HG02885 (cell line): ENCODE measurements at regions not wholly inside any gene's neighbourhood (a gene's known extent, or its start where the extent isn't known, plus 50 kb on each side); places are given as distances from the start of the nearest gene placed in this dataset.

Experiments used
- ATAC-seq: cut with Tn5 transposase; IDR thresholded peaks from one replicate; pipeline ENCODE4 v1.9.1; 2021; ENCODE audit warnings: mild to moderate bottlenecking; ENCODE audit not compliant: unreplicated experiment, poor library complexity

DNA sequence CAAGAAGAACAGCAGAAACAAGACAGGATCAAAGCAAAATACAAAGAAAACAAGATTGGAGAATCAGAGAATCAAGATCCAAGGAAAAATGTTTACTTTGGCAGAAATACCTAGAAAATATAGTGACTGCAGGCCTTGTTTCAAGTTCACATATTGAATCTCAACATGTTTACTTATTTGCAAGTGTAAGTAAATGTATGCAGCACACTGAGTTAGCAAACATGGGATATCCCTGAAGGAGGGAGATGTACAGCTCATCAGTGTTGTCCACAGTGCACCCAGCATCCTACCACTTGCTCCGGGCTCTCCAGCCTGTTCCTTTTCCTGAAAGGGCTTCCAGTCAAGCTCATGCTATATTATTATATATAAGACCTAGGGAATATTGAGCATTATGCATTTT lies 319.5 kb downstream of the PRL start:
- ATAC-seq, result no peak

DNA sequence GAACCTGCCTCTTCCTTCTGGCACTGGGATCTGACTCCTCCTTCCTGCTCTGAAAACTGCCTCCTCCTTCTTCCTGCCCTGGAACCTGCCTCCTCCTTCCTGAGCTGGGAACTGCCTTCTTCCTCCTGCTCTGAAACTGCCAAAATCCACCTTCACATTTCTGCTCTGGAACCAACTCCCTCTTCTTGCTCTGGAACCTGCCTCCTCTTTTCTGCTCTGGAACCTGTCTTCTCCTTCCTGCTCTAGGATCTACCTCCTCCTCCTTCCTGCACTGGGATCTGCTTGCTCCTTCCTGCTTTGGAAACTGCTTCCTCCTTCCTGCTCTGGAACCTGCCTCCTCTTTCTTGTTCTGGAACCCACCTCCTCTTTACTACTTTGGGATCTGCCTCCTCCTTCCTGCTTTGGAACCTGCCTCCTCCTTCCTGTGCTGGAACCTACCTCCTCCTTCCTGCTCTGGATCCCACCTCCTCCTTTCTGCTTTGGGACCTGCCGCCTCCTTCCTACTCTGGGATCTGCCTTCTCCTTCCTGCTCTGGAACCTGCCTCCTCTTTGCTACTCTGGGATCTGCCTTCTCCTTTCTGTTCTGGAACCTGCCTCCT lies 315.5 kb downstream of the PRL start:
- ATAC-seq, result no peak

DNA sequence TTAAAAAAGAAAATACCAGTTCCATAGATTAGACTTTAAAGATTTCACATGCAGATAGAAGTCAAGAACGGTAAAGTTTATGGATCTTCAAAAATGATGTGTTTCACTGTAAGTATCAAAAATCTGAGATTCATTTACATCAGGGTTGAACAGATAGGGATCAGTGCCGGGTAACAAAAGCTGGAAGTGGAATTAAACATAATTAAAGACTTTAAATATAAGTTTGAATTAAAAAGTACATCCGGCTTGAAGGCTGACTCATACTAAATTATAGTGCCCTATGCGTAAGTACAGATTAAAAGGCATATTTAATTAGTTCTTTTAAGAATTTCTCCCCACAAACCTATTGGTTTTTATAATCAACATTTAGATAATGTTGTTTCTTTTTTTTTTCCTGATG lies 312.7 kb downstream of the PRL start:
- no peak for ATAC-seq

DNA sequence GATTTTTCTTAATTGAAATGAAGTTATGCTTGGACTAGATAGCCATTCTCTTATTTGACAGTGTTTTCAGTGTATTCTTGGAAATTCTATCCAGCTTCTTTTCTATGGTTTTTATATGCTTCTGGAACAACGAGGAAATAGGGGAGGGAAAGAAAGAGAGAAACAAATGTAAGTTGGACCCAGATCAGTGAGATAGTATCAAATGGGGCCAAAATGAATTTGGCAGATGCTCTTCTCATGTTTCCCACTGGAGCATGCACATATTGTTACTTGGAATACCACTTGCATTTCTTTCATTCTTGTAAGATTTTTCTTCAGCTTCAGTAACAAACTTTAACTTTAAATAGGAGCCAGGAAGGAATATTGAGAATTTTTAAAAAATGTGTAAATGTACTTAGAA lies 312.3 kb downstream of the PRL start:
- no peak for ATAC-seq

DNA sequence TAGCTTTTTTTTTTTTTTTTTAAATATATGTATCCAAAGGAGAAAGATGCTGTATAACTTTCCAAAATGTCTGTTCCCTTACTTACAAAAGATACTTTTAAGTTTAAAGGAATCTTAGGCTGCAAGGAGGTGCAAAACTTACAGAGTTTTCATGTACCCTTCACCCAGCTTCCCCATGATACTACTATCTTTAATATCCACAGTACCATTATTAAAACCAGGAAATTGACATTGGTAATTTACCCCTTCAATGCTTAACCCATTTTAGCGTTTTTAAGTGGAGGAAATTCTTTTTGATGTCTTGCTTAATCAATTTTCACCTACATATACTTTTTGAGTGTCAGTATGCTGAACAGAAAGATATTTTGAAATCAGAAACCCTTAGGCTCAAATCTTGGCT lies 310.9 kb downstream of the PRL start:
- ATAC-seq, result no peak

DNA sequence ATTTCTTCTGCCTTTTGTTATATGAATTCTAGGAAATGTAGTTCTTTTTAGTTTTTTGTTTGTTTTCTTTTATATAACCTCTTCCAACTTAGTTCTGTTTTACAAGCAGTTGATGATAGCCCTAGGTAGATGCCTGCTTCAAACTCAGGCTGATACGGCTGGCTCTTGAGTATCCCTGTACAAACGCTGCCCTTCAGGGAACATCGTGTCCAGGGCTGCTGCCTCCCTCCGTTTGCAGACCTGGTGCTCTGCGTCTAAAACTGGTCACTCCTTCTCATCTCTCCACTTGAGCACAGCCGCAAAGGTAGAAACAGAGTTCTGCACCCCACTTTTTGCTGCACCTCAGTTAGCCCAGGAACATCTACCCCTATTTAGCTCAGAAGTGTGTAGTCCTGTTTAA lies 310.1 kb downstream of the PRL start:
- ATAC-seq, result no peak

DNA sequence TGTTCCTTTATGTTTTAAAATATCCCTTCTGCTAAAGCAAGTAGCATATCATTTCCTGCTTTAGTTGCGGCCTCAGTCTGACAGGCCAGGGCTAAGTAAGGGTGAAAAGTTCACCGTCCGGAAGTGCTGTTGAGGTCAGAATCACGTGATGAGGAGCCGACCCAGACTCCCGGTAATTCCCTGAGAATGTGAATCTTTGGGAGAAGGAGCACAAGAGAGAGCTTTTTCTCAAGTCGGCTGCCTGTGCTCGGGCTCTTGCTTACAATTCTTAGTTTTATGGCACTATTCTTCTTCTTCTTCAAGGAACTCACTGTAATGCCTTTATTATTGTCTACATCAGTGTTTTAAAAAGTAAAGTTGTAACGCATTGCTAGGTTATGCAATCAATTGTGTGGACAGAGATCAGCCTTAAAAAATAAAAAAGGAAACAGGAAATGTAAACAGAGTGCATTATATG lies 309.3 kb downstream of the PRL start:
- ATAC-seq, result peak; percentile 85

DNA sequence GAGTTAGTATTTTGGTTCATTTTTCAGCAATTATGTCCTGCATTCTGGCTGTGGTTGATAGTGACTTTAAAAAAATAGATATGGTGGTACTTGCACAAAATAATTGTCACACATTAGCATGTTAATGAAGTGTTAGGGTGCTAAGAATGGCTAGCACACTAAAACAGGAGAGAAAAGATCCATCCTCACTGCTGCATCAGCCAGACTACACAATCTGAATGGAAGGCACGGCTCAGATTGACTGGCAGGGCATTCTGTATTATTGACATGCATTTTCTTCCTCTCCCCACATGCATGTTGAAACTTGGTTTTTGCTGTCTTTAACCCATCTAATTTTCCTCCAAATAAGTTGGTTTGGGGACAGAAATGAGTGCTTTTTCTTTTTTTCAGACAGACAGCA lies 306.3 kb downstream of the PRL start:
- no peak for ATAC-seq

DNA sequence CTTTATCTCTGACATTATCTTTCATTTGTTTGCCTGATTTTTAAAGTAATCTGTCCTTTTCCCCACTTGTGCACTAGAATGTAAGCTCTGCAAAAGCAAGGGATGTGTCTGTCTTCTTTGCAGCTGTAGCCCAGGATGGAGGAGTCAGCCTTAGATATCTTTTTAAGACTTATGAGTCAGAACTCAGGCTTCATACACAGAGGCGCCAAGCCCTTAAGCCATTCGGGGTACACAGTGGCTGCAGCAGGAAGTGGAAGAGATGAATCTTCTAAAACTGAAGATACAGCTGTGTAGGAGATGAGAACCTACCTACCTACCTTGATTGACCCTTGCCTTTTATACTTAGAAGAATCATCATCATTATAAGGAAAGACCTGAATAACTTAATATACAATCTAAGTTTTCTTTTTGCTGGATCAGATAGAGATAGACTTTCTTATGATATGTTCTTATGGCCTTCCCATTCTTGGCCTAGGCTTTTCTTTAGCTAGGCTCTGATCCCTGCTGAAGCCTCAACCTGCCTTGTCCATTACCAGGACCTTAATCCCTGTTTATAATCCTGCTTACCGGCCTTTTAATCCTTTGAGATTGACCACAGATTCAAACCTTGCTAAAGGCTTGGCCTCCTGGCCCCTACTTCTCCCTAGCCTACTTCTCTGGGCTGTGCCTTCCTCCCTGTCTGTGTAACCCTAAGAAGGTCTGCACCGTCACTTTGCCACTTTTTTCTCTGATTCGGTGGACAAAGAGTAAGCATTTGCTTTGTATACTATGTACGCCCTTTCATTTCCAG lies 304.5 kb downstream of the PRL start:
- ATAC-seq, result peak; percentile 40

DNA sequence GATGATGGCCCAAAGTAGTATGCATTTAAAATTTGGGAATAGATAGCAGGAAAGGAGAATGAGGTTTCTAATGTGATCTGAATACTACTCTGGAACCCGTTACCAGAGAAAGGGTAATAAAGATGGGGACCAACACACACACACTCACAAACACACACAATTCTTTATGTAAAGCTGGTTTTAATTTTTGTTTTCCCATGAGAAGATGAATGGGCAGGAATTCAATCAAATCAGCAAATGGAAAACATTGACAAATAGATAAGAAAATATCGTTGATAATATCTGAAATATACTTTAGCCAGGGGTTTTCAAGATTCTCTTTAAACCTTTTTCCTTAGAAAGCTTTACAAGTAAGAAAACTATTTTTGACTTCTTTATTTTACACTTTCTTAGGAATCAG lies 303.0 kb downstream of the PRL start:
- ATAC-seq, result no peak

DNA sequence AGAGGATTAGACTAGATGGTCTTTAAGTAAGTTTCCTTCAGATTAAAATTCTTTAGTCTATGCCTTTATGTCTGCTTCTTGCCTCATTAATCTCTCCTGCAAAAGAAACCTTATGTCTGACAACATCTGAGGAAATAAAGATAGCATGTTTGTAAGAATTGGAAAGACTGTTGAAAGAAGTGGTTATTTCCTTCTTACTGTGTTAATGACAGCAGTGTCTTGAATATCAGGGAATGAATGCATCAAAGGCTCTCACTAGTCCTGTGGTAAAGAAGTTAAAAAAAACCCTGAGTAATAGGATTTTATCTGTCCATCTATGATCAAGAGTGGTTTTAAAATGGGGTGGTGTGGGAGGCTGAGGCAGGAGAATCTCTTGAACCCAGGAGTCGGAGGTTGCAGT lies 302.0 kb downstream of the PRL start:
- no peak for ATAC-seq

DNA sequence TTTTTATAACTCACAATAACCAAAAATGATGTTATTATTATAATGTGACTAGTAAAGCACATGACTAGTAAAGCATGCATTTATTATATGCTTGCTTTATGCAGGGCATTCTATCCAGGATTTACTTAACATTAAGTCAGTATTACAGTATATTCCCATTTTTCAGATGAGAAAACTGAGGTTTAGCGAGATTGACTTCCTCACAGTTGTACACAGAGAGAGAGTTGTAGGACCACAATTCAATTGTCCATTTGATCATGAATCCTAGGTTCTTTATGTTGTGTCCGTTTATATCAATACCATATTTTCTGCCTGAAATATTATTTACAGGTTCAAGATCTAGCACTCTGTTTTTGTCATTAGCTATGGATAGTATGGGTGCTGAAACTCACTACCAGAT lies 301.5 kb downstream of the PRL start:
- ATAC-seq, result no peak

DNA sequence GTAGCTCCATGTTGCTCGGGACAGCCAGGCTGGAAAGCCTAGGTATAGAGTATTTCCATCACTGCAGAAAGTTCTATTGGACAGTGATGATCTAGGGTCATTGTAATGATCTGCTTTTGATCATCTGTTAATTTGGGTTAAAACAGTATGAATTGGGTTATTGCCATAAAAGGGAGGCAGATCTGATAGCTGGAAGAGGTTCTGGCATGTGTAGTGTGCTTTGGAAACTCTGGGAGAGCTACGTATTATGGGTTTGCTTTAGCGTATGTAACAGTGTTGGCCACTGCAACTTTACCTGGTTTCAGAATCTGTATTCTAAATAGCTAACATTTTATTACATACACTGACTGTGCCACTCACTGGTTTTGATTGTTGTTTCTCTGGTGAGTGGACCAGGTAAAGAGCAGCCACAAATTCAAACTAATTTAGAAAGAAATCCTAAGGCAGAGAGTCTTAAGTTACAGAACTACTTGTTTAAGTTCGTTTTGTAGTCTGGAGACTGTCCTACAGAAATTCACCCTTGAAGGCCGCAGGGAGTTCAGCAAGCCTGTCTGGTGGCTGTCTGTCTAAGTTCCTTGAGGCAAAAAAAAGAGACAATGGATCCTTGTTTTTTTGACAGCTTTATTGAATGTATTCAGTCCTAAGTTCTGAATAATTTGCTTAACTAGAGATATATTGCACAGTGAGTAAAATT lies 300.3 kb downstream of the PRL start:
- ATAC-seq, result no peak

DNA sequence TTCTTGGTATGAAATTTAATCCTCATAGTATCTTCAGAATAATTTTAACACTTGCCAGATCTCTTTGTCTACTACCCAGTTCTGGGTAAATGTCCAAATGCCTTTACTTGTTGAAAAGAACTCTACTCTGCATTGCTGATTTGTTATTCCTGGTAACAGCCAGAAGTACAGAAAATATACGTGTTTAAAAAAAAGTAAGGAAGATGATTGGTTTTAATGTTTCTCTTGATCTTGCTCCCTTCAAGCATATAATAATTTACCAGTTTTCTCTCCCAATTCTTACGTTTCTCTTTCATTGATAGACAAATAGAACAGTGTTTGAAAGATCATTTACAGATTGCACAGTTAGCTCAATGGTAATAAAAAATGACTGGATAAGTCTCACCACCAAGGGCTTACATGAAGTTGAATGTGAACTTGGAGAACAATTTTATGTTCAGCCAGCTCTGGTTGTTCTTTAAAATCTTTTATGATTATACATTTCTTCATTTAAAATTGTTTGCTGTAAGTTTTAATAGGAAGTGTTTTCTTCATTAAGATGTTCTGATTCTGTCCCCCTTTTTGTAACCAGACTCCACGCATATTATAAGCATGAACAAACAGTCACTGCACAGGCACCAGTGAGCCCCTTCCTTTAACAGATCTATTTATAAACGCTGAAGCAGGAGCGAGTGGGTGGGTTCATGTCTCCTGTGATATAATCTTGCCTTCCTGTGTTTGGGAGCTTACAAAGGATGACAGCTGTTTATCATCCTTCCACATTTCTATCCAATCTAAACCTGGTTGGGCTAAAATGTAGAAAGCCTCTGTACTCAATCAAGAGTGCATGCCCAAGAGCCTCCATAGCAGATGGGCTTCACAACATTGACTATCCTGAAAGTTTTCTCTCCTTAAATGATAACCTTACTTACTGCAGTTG lies 299.5 kb downstream of the PRL start:
- ATAC-seq, result no peak

DNA sequence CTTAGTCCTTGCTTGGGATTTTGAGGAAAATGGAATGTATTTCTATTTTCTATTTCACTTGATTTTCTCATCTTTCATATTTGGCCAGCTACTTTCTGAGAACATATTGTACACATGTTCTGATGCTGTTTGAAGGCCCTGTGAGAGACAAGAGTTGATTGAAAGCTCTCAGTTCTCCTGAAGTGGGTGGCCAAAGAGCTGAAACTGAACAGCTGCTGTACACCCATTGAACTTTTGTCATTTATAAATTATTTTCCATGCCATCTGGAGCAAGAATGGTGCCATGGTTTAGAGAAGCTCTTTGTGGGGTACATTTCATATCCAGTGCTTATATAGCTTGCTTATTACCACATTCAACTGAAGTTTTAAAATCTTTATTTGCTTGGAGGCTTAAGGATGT lies 298.3 kb downstream of the PRL start:
- ATAC-seq, result peak; percentile 50

DNA sequence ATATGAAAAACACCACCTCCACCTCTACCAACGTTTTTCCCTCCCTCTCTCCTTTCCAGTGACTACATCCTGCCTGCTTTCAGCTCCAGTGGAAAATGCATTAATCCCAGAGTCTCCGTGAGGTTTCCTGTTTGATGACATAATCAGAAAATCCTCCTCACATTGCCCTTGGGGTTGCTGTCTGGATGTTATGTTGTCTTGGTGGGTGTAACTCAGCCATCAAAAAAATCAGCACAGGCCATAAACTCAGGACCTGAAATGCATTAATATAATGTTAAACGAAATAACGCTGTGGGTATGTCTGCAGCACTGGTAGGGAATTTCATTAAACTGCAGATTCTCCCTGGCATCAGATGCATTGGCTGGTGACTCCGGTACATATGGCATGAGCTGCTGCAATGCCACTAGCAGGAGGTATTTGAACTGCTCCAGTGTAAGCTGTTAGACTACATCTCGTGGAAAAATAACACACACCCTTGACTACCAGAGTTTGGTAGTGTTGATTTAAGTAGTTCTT lies 297.8 kb downstream of the PRL start:
- no peak for ATAC-seq

DNA sequence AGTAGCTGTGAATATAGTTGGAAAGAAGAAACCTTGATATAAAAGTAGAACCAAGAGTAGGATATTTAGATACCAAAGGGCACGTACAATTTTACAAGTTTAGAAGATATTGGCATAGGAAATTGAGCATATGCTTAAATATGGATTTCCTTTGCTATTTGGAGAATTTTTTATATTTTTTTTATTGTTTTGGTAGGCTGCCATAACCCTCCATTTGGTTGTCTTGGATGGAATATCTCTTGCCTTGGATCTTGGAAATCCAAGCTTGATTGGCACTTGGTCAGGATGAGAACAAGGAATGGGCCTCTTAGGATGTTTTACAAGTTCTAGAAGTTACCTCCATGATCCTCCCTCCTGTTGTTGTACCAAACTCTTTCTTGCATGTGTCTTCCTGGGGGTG lies 297.1 kb downstream of the PRL start:
- ATAC-seq, result no peak

DNA sequence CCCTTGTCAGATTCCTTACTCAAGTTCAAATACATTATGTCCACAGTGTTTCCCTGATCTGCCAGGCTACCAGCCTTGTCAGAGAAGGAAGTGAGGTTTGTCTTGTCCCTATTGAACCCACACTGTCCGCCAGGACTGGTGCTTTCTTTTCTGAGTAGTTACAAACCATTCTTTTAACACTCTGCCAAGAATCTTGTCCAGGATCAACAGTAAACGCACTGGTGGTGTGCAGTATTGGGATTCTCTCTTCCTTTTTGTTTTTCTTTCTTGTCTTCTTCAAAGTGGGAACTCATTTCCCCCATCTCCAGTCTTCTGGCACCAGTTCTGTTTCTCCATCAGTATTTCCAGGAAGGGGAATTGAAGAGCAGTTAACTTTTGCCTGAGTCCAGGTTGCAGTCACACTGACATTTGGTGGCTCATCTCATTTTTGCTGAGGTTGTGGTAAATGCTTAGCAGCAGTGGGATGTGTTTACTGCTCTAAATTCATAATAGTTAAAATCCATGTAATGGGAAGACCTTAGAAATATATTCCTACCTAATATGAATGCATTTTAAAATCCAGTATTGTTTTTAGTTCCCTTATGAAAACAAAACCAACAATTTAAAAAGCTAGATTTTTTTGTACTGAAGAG lies 295.3 kb downstream of the PRL start:
- no peak for ATAC-seq

DNA sequence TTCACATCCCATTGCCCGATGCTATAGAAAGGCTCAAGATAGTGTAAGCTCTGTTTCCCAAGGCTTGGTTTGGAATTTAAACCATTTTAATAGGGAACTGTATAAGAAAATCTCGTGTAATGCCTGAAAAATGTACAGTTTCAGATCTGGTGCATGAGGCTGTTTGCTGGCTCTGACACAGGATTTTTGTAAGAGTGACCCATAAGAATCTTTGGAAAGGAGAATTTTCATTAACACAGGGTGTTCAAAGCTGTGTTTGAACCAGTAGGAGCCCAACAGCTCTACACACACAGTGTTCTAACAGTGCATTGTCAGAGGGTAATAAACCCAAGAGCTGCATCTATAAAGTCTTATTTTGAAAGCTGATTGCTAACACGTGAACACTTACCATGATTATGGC lies 293.5 kb downstream of the PRL start:
- no peak for ATAC-seq

DNA sequence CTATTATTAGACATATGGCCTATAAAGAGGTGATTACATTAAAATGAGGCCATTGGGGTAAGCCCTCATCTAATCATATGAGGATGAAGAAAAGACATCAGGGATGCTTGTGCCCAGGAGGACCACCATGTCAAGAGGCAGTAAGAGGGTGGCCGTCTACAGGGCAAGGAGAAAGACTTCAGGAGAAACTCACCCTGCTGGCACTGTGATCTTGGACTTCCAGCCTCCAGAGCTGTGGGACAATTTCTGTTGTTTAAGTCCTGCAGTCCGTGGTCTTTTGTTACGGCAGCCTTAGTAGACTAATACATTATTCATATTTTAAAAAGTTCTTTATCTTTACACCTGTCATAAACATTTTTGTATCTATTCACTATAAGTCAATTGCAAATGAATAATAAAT lies 290.0 kb downstream of the PRL start:
- ATAC-seq, result no peak
